GM12878 (cell line): ENCODE measurements at regions not wholly inside any gene's neighbourhood (a gene's known extent, or its start where the extent isn't known, plus 50 kb on each side); places are given as distances from the start of the nearest gene placed in this dataset.

Experiments used
- ATF2 ChIP-seq: IDR thresholded peaks from 2 replicates; pipeline ENCODE4 v1.6.1; 2012; ENCODE audit warnings: low read length, inconsistent platforms
- CREB1 ChIP-seq: IDR thresholded peaks from 2 replicates; pipeline ENCODE4 v1.6.1; 2012; ENCODE audit warnings: low read depth, mild to moderate bottlenecking, inconsistent platforms
- EZH2 ChIP-seq: IDR thresholded peaks from 2 replicates; pipeline ENCODE4 v1.6.1; 2012; ENCODE audit warnings: low read depth, mild to moderate bottlenecking, control low read depth, inconsistent platforms, low read length, borderline replicate concordance; ENCODE audit not compliant: control insufficient read depth
- FOXK2 ChIP-seq: fragments of 450-650 bp; IDR thresholded peaks from 2 replicates; pipeline ENCODE4 v1.6.1; 2017; ENCODE audit warnings: mild to moderate bottlenecking, moderate library complexity
- MTA2 ChIP-seq: fragments of 450-650 bp; IDR thresholded peaks from 2 replicates; pipeline ENCODE4 v1.6.1; 2016; ENCODE audit warnings: low read depth, mild to moderate bottlenecking, moderate library complexity
- POLR2A ChIP-seq: IDR thresholded peaks from 2 replicates; pipeline ENCODE4 v1.6.1; 2011; ENCODE audit warnings: low read depth, mild to moderate bottlenecking, low read length
- REST ChIP-seq: IDR thresholded peaks from 2 replicates; pipeline ENCODE4 v1.6.1; 2012; ENCODE audit warnings: mild to moderate bottlenecking, low read depth, low read length
- RFX5 ChIP-seq: IDR thresholded peaks from 2 replicates; pipeline ENCODE4 v1.6.1; 2011; ENCODE audit warnings: low read depth, low read length, improper control_type of control experiment
- TF ChIP-seq, protein P1 (sequence below): IDR thresholded peaks from 2 replicates; pipeline ENCODE4 v1.6.1; 2012; ENCODE audit warnings: low read depth, low read length, improper control_type of control experiment
- TF ChIP-seq, protein P2 (sequence below): IDR thresholded peaks from 2 replicates; pipeline ENCODE4 v1.6.1; 2012; ENCODE audit warnings: low read depth, low read length, improper control_type of control experiment
- TF ChIP-seq, protein P3 (sequence below), 3 experiments: IDR thresholded peaks in 2 of 3; conservative IDR thresholded peaks in 1 of 3; 2 replicates each; pipeline ENCODE4 v1.5.1; 2011; ENCODE audit warnings: low read depth in 3 of 3, low read length in 3 of 3, mild to moderate bottlenecking in 3 of 3, control low read depth in 2 of 3, moderate library complexity in 2 of 3, inconsistent platforms in 1 of 3, mixed read lengths in 1 of 3; ENCODE audit not compliant: control insufficient read depth in 2 of 3, insufficient read depth in 1 of 3; ENCODE audit errors: extremely low read depth in 1 of 3
- TF ChIP-seq, protein P4 (sequence below): fragments of 450-650 bp; IDR thresholded peaks from 2 replicates; pipeline ENCODE4 v1.6.1; 2017; ENCODE audit warnings: mild to moderate bottlenecking
- TF ChIP-seq, protein P5 (sequence below): fragments of 450-650 bp; IDR thresholded peaks from 2 replicates; pipeline ENCODE4 v1.6.1; 2018; ENCODE audit warnings: borderline replicate concordance, mild to moderate bottlenecking; ENCODE audit not compliant: partially characterized antibody

DNA sequence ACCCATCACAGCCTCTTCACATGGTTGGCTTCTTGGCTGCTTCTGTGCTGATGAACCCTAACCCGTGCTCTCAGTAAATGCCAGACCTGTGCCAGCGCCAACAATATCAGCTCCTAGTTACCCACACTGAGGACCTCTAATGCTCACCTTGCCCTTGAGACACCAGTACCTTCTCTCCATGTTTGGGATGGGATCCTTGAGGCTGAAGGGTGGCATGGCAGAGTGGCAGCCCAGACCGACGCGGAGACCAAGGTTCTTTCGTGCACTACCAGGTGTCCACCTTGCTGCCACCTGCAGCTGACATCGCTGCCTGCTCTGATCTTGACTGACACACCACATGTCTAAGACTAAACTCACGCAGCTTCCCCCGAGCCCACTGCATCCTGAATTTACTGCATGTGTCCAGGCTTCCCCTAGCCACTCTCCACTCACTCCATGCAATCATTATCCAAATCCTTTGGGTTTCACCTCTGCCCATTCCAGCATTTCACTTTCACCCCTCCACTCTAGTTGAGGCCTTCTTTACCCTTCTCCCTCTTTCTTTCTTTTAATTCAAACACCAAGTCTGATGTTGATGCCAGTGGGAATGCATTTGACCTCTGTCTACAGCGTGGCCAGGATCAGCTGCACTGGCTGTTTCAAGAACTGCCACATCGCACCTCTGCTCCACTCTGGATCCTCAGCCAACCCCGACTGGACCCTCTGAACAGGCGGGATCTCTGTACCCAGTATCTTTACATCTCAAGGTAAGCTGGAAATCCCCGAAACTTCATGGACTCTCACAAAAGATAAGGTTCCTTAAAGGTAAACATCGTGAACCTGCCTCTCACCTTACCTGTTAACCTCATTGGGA is 294.9 kb downstream of the GLRX3 start:
- TF ChIP-seq, protein P1, sequence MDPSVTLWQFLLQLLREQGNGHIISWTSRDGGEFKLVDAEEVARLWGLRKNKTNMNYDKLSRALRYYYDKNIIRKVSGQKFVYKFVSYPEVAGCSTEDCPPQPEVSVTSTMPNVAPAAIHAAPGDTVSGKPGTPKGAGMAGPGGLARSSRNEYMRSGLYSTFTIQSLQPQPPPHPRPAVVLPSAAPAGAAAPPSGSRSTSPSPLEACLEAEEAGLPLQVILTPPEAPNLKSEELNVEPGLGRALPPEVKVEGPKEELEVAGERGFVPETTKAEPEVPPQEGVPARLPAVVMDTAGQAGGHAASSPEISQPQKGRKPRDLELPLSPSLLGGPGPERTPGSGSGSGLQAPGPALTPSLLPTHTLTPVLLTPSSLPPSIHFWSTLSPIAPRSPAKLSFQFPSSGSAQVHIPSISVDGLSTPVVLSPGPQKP = no peak
- TF ChIP-seq ATF2 (no peak), RFX5 (no peak), POLR2A (no peak), FOXK2 (no peak), MTA2 (no peak), EZH2 (no peak), CREB1 (no peak), REST (no peak)
- TF ChIP-seq, protein P2, sequence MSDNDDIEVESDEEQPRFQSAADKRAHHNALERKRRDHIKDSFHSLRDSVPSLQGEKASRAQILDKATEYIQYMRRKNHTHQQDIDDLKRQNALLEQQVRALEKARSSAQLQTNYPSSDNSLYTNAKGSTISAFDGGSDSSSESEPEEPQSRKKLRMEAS = no peak
- TF ChIP-seq, protein P3, sequence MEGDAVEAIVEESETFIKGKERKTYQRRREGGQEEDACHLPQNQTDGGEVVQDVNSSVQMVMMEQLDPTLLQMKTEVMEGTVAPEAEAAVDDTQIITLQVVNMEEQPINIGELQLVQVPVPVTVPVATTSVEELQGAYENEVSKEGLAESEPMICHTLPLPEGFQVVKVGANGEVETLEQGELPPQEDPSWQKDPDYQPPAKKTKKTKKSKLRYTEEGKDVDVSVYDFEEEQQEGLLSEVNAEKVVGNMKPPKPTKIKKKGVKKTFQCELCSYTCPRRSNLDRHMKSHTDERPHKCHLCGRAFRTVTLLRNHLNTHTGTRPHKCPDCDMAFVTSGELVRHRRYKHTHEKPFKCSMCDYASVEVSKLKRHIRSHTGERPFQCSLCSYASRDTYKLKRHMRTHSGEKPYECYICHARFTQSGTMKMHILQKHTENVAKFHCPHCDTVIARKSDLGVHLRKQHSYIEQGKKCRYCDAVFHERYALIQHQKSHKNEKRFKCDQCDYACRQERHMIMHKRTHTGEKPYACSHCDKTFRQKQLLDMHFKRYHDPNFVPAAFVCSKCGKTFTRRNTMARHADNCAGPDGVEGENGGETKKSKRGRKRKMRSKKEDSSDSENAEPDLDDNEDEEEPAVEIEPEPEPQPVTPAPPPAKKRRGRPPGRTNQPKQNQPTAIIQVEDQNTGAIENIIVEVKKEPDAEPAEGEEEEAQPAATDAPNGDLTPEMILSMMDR (IDR thresholded peaks at IDR 0.05 in 2 of 3, conservative IDR thresholded peaks at IDR 0.05 in 1 of 3; ENCODE audit: control insufficient read depth in 2 of 3, extremely low read depth in 1 of 3, insufficient read depth in 1 of 3, low read depth in 3 of 3, low read length in 3 of 3) = no peak
- TF ChIP-seq, protein P4, sequence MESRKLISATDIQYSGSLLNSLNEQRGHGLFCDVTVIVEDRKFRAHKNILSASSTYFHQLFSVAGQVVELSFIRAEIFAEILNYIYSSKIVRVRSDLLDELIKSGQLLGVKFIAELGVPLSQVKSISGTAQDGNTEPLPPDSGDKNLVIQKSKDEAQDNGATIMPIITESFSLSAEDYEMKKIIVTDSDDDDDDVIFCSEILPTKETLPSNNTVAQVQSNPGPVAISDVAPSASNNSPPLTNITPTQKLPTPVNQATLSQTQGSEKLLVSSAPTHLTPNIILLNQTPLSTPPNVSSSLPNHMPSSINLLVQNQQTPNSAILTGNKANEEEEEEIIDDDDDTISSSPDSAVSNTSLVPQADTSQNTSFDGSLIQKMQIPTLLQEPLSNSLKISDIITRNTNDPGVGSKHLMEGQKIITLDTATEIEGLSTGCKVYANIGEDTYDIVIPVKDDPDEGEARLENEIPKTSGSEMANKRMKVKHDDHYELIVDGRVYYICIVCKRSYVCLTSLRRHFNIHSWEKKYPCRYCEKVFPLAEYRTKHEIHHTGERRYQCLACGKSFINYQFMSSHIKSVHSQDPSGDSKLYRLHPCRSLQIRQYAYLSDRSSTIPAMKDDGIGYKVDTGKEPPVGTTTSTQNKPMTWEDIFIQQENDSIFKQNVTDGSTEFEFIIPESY = no peak
- TF ChIP-seq, protein P5, sequence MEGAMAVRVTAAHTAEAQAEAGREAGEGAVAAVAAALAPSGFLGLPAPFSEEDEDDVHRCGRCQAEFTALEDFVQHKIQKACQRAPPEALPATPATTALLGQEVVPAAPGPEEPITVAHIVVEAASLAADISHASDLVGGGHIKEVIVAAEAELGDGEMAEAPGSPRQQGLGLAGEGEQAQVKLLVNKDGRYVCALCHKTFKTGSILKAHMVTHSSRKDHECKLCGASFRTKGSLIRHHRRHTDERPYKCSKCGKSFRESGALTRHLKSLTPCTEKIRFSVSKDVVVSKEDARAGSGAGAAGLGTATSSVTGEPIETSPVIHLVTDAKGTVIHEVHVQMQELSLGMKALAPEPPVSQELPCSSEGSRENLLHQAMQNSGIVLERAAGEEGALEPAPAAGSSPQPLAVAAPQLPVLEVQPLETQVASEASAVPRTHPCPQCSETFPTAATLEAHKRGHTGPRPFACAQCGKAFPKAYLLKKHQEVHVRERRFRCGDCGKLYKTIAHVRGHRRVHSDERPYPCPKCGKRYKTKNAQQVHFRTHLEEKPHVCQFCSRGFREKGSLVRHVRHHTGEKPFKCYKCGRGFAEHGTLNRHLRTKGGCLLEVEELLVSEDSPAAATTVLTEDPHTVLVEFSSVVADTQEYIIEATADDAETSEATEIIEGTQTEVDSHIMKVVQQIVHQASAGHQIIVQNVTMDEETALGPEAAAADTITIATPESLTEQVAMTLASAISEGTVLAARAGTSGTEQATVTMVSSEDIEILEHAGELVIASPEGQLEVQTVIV = no peak
